HG03139 (cell line): ENCODE measurements at regions not wholly inside any gene's neighbourhood (a gene's known extent, or its start where the extent isn't known, plus 50 kb on each side); places are given as distances from the start of the nearest gene placed in this dataset.

ENCODE experiments used
- ATAC-seq: cut with Tn5 transposase; IDR thresholded peaks from one replicate; pipeline ENCODE4 v1.9.1; 2021; ENCODE audit not compliant: unreplicated experiment

GRCh38 chr15:70197318-70197944 lies 99.7 kb upstream of the TLE3 start:
- no peak for ATAC-seq

- peak; percentile 76 for ATAC-seq
Measured at GRCh38 chr15:70196372-70197316, 98.9 kb upstream of the TLE3 start.

- ATAC-seq, result no peak
Measured at GRCh38 chr15:70195587-70196305, 98.0 kb upstream of the TLE3 start.

- ATAC-seq, result no peak
Measured at GRCh38 chr15:70195171-70195570, 97.5 kb upstream of the TLE3 start.

- no peak for ATAC-seq
Measured at GRCh38 chr15:70194266-70194665, 96.5 kb upstream of the TLE3 start.

- ATAC-seq, result no peak
Measured at GRCh38 chr15:70193734-70194133, 96.0 kb upstream of the TLE3 start.

- no peak for ATAC-seq
Measured at GRCh38 chr15:70192490-70192889, 94.8 kb upstream of the TLE3 start.

GRCh38 chr15:70192041-70192440 lies 94.3 kb upstream of the TLE3 start:
- ATAC-seq, result no peak

GRCh38 chr15:70190965-70191364 lies 93.2 kb upstream of the TLE3 start:
- no peak for ATAC-seq

GRCh38 chr15:70189826-70190695 lies 92.3 kb upstream of the TLE3 start:
- no peak for ATAC-seq

- ATAC-seq, result no peak
Measured at GRCh38 chr15:70188286-70188685, 90.6 kb upstream of the TLE3 start.

GRCh38 chr15:70187331-70187730 lies 89.6 kb upstream of the TLE3 start:
- ATAC-seq, result no peak

GRCh38 chr15:70186152-70186551 lies 88.4 kb upstream of the TLE3 start:
- ATAC-seq, result no peak

- no peak for ATAC-seq
Measured at GRCh38 chr15:70185251-70185711, 87.6 kb upstream of the TLE3 start.

GRCh38 chr15:70182858-70183695 lies 85.4 kb upstream of the TLE3 start:
- ATAC-seq, result no peak

- no peak for ATAC-seq
Measured at GRCh38 chr15:70181626-70182255, 84.0 kb upstream of the TLE3 start.

GRCh38 chr15:70180186-70180875 lies 82.6 kb upstream of the TLE3 start:
- no peak for ATAC-seq

- ATAC-seq, result no peak
Measured at GRCh38 chr15:70179309-70179892, 81.7 kb upstream of the TLE3 start.
